GM19372 (cell line): ENCODE measurements at regions not wholly inside any gene's neighbourhood (a gene's known extent, or its start where the extent isn't known, plus 50 kb on each side); places are given as distances from the start of the nearest gene placed in this dataset.
"Not testable (repeated sequence)": the region's sequence is repeated elsewhere in the genome, so short reads cannot be mapped to it uniquely, and the experiment has no call there.

Source experiments
- ATAC-seq: cut with Tn5 transposase; IDR thresholded peaks from one replicate; pipeline ENCODE4 v1.9.1; 2021; ENCODE audit warnings: mild to moderate bottlenecking, low read depth, moderate library complexity; ENCODE audit not compliant: unreplicated experiment

DNA sequence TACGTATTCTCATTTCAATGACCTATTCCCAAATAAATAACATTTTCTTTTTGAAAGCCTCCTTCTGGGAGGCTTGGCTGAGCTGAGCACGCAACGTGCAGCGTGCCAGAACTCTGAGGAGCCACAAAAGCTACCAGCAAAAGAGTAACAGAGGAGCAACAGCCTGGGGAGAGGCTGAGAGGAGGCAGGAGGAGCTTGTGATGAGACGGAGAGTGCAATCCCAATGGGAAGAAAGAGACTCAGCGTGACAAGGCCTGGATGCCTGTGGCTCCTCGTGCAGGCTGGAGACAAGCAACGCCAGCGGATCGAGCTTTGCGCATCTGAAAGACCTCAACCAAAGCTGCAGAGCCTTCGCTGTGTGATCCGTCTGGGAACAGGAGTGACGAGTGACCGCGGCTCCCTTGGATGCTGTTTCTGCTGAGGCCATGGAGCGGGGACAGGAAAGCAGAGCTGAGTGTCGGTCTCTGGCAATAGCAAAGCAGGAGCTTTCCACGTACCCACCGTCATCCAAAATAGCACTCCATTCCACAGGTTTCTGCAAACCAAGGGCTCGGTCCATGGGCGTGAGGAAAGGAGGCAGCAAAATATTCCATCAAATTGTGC lies 171.7 kb upstream of the PFKP start:
- ATAC-seq: no peak

DNA sequence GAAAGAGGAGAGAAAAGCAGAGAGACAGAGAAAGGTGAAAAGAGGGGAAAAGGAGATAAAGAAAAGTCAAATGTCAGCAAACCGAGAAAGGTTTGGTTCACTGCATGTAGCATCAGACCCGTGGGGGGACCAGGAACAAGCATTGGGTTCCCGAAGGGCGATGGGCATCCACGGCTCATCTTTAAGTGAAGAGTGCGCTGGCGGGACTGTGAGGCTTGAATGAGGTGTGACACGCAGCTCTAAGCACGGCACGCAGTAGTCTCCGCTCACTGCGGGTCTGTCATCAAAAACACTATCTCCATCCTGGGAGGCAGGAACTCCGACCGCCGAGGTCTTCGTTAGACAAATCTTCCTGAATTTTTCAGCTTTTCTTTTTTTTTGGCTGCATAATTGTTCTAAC lies 173.4 kb upstream of the PFKP start:
- ATAC-seq: no peak

DNA sequence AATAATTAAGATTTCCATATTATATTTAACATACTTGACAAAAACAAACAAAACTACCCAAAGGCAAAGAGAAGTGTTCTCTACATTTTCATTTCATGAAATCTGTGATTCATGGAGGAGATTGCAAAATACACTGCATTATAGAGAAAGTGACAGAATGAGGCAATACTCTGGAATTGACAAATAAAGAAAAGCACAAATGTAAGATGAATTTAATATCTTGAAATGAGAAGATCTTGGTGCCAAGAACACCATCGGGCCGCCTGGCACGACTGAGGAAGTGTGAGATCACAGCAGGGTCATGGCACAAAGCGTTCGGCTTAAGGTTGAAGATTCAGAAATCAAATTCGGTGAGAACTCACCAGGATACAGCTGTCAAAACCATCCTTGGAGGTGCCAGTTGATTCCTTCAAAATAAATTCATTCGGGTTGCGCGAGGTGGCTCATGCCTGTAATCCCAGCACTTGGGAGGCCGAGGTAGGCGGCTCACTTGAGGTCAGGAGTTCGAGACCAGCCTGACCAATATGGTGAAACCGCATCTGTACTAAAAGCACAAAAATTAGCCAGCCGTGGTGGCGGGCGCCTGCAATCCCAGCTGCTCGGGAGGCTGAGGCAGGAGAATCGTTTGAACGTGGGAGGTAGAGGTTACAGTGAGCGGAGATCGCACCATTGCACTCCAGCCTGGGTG lies 174.0 kb upstream of the PFKP start:
- ATAC-seq: no peak

DNA sequence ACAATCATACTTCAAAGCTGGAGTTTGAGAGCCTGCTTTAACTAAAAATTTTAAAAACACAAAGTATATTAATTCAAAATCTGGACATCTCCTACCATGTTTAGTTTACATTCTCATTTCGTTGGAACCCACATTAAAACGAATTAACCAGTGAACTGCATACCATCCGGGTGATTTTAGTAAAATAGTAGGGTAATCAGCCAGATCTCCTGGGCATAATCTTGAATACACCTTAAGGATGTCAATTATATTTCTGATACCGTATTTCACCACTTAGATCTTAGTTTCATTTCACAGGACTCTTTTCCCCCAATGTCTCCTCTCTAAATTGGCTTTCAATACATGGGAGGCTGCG lies 175.6 kb upstream of the PFKP start:
- no peak for ATAC-seq

DNA sequence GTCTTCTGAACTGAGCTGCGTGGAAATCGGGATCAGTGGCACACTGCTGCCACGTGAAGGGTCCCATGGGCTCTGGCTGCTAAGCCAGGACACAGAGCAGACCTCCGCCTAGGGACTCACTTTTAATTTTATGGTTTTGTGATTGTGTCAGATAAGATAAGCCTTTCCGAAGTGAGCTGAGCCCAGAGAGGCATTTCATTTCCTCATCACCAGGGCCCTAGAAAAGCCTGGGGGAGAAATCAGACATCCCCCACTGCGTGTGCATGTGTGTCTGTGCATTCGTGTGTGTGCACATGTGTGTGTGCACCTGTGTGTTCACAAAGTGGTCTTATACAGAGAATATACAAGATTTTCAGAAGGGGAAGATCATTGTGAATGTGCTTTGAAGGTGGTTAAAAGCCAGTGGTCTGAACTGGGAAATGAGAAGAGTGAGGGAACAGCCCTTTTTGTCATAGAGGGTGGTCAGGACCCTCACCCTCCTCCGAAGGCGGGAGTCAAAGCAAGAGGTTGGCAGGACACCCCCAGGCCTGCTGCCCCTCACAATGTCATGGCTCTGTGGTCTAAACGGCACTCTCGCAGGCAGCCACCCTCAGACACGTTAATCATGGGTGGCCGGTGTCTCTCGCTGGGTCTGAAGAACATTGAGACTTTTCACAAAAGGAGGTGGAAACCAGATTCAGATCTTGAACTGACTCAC lies 176.1 kb upstream of the PFKP start:
- no peak for ATAC-seq

DNA sequence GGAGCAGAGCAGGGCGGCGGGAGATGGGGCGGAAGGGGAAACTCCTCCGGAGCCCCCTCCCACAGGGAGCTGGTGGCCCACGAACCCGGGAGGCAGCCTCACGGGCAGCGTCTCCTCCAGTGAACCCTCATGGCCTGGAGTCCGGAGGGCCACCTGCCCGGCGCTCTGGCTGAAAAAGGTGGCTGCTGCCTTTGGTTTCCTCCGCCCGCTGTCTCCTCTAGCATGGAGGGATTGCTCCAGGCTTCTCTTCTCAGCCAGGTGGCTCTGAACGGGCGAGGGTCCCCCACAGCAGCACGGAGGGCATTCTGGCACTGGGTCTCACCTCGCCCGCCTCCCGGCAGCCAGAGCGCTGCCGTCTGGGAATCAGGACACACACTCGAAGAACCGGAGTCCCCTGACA lies 177.3 kb upstream of the PFKP start:
- no peak for ATAC-seq

DNA sequence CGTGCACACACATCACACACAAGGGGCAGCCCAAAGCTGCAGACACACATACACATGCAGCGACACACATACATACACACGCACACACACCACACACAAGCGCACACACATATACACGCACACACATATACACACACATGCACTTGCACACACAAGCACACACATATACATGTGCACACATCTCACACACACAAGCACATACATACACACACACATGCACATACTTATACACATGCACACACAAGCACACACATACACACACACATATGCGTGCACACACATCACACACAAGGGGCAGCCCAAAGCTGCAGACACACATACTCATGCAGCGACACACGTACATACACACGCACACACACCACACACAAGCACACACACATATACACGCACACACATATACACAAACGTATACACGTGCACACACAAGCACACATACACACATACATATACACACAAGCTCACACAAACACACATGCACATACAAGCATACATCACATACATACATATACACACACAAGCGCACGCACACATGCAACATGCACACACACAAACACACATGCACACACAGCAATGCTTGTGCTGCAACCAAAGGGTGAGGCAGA lies 178.8 kb upstream of the PFKP start:
- no peak for ATAC-seq

DNA sequence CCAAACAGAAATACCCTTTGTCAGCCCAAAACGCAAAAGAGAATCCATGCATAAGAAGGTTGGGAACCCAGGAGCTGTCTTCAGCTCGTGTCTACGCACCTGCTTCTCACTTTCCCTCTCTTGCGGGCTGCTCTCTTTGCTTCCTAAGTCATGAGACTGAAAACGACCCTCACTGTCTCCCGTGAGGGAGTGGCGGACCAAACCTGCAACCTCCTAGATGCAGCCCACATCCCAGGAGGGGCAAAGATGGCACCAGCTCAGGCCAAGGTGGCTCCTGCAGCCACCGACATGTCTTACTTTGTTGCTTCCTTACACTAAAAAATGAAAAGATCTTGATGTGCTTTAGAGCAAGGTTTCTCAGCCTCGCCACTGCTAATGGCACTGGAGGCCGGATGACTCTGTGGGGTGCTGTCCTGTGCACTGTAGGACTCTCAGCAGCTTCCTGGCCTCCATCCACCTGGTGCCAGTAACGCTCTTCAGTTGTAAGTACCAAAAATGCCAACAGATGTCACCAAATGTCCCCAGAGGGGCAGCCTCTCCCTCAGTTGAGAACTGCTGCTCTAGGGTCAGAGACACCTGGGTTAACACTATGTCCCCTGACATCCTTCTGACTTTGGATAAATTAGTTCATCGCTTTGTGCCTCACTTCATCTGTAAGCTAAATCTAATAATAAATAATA lies 179.8 kb upstream of the PFKP start:
- no peak for ATAC-seq

DNA sequence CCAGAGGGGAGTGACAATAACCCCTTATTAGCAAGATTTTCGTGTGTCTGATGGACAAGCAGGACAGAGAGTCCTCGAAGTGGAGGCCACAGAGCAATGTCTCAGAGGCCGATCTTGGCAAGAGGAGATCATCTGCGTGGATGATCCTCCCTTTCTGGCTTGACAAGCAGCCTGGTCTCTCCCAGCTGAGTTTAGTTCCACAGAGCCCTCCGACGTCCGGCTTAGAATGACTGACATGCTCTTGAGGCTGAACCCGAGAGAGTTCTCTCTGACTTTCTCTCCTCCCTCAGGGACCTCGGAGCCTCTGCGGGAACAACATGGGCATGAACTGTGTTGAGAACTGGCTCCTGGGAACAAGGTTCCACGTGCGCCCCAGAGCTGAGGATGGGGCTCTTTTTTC lies 180.7 kb upstream of the PFKP start:
- no peak for ATAC-seq

DNA sequence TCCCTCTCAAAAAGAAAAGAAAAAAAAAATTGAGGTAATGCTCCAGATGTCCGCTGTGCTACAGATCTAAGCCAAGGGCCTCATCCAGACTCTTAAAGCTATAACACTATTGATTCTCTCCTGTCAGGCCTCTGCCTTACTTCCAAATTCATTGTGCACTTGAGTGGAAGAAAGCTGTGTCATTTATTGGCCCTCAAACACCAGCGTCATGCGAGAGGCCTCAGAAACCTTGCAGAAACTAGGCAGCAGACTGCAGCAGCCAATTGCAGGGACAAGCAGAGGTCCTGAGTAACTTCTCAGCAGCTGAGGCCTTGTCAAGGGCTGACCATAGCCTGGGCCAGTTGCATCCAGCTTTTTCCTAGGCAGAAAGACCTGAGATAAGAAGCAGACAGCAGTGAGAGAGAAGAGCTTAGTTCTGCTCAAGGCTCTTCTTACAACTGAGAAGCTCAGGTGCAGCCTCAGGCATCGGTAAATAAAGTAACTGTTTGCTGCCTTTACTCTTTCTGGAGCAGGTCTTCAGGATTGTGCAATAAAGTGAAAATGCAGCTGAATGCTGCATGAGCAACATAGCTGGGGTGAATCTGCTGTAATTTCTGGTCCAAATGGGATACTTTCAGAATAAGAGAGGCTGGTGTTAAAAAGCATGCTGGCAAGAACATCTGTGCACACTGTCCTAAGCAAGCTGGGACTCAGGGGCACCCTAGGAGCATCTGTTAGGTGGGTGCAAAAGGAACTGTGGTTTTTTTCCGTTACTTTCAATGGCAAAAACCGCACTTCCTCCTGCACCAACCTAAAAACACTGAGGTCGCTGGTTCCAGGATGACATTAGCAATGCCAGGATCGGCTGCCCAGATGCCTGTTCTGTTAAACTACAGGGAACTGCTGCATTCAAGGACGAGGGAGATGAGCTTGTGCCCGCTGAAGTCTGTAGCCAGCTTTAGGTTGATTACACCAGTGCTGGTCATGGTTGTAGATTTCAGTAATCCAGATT lies 181.8 kb upstream of the PFKP start:
- ATAC-seq: no peak

DNA sequence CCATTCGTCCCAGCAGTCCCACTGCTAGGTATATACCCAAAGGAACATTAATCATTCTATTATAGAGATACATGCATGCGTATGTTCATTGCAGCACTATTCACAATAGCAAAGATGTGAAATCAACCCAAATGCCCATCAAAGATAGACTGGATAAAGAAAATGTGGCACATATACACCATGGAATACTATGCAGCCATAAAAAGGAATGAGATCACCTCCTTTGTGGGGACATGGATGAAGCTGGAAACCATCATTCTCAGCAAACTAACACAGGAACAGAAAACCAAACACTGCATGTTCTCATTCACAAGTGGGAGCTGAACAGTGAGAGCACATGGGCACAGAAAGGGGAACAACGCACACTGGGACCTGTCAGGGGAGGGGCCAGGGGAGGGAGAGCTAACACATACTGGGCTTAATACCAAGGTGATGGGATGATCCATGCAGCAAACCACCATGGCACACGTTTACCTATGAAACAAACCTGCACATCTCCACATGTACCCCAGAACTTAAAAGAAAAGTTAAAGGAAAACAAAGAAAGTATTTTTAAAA lies 183.3 kb upstream of the PFKP start:
- ATAC-seq: not testable (repeated sequence)

DNA sequence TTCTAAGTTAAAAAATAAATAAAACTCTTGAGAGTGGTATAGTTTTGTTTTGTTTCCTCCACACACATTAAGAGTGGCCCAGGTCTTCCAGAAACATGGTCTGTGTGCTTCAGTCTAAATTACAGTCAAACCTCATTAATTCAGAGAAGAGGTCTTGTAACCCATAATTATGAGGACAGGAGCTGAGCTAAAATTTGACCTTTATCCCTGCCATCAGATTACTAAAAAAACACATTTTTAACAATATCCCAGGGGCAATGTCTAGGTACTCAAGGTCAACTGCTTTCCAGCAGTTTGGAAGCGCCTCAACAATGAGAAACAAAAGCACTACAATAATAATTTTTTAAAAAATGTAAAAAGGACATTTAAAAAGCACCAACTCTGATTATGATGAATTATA lies 184.1 kb upstream of the PFKP start:
- ATAC-seq: no peak

DNA sequence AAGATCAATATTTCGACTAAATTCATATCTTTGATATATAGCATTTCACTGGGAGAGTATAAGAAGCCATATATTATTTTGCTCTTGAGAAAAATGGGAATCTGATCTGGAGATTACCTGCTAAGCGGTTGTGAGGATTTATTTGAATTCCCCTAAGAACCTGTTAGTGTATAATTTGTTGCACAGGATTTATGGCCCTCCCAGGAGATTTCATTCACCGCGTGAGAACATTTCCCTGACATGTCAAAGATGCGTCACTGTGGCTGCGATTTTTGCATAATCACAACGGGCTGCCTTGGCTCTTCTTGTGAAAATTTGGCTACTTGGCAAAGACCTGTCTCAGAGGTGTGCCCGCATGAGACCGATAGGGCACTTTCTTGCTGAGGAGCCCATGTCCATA lies 184.7 kb upstream of the PFKP start:
- ATAC-seq: no peak

DNA sequence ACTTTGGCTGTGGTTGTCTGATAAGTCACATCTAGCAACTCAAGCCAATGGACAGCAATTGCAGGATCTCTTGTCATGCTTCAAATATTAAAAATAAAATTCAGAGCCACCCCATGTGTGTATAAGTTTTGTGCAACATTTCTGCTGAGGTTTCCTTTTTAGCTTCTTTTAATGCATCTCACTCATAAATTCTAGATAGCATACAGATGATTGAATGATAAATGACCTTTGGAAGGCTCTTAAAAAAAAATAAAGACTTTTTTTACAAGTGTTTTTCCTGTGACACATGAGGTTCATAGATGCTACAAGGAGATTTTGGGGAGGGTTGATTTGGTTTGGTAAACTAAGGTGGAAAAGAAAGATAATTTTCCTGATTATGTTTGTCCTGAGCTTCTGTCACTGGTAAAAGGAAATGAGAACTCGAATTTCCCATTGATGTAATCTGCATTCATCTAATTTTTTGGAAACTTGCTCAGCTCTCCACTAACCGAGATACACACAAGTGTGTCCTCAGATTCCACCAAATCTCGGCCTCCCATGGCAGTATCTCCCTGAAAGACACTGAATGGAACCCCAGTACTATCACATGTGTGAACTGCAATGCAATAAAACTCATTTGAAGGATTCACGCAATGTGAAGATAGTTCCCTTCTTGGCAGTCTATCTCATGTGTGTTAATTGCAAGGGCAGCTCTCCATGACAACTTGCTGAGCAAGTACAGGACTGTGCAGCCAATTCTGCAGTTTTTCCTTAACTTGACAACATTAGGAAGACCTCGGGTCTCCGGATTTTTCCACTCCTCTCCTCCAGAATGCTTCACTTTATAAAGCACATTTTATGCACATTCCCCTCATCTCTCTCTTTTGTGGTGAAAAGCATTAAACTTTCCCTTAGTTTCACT lies 185.4 kb upstream of the PFKP start:
- ATAC-seq: no peak

DNA sequence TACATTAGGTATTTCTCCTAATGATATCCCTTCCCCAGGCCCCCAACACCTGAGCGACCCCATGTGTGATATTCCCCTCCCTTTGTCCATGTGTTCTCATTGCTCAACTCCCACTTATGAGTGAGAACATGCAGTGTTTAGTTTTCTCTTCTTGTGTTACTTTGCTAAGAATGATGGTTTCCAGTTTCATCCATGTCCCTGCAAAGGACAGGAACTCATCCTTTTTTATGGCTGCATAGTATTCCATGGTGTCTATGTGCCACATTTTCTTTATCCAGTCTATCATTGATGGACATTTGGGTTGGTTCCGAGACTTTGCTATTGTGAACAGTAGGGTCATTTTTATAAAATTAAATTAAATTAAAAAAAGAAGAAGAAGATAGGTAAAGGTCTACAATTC lies 187.3 kb upstream of the PFKP start:
- not testable (repeated sequence) for ATAC-seq

DNA sequence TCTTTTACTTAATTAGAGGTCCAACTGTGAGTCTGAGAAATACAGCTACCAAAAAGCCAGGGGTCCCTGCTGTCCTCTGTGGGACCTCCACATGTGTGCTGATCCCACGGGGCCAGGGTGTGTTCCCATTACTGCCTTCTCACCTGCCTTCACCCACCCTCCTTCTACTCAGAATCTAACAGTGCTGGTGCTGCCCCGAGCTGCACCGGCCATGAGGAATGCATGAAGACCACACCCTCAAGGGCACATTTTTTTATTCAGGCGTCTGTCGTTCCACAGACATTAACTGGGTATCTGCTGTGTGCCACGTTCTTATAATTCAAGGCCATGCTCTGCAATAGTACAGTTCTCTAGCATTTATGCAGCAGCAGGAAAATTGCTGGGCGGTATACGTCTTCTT lies 188.5 kb upstream of the PFKP start:
- ATAC-seq: no peak

DNA sequence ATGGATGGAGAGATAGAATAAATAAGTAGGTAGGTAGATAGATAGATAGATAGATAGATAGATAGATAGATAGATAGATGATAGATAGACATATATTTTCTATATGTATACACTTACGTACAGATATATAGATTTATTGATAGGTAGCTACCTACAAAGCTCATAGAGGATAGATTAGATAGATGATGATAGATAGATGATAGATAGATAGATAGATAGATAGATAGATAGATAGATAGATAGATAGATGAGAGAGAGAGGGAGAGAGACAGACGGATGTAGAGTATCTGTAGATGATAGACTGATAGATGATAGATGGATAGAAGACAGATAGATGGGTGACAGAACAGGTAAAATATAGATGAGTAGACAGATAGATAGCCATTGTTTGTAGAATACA lies 191.3 kb upstream of the PFKP start:
- no peak for ATAC-seq

DNA sequence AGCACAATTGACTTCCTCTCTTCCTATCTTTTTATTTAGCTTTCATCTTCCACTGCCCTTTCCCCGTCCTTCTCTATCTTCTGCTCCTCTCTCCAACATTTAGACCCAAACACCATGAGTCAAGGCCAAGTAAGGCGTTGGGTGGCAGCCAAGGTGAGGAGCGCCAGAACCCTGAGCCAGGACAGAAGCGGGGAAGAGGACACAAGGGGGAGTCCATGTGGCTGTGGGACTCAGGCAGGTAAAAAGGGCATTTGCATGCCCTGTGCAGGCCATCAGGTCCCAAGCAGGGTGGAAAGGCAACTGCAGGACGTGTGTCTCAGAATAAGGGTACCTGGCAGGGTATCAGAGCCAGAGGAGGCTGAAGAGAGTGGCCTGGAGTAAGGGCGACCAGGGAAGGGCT lies 192.4 kb upstream of the PFKP start:
- ATAC-seq: no peak

DNA sequence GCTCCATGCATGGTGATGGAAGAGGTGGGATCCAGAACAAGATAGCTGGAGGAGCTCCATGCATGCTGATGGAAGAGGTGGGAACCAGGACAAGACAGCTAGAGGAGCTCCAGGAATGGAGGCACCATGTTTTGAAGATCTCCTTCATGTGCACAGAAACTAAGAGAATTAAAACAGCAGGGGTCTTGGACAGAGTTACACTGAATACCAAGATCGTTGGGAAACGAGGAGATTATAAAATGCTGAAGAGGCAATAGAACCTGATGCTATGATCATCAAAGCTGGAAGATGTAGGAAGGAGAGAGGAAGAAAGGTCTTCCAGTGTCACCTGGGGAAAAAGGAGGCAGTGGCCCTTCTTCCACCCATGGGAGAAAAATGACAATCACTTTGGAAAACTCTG lies 193.6 kb upstream of the PFKP start:
- no peak for ATAC-seq
